ENCODE measurements at regions not wholly inside any gene's neighbourhood (a gene's known extent, or its start where the extent isn't known, plus 50 kb on each side); places are given as distances from the start of the nearest gene placed in this dataset.

- TF ChIP-seq, protein P1, sequence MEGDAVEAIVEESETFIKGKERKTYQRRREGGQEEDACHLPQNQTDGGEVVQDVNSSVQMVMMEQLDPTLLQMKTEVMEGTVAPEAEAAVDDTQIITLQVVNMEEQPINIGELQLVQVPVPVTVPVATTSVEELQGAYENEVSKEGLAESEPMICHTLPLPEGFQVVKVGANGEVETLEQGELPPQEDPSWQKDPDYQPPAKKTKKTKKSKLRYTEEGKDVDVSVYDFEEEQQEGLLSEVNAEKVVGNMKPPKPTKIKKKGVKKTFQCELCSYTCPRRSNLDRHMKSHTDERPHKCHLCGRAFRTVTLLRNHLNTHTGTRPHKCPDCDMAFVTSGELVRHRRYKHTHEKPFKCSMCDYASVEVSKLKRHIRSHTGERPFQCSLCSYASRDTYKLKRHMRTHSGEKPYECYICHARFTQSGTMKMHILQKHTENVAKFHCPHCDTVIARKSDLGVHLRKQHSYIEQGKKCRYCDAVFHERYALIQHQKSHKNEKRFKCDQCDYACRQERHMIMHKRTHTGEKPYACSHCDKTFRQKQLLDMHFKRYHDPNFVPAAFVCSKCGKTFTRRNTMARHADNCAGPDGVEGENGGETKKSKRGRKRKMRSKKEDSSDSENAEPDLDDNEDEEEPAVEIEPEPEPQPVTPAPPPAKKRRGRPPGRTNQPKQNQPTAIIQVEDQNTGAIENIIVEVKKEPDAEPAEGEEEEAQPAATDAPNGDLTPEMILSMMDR (IDR thresholded peaks at IDR 0.05): no peak
- TF ChIP-seq POLR2A (IDR thresholded peaks at IDR 0.05): no peak
Observed at GRCh38 chr3:157836022-157836421, 270.2 kb downstream of the SHOX2 start.
